GM10266 (cell line): ENCODE measurements at regions not wholly inside any gene's neighbourhood (a gene's known extent, or its start where the extent isn't known, plus 50 kb on each side); places are given as distances from the start of the nearest gene placed in this dataset.

Source experiments
- DNase-seq: peaks from one replicate; pipeline ENCODE4 v3.0.0; 2012; ENCODE audit errors: extremely low spot score
- TF ChIP-seq, protein P1 (sequence below): IDR thresholded peaks from 2 replicates; pipeline ENCODE4 v1.5.1; 2012; ENCODE audit warnings: mild to moderate bottlenecking, low read depth; ENCODE audit not compliant: control insufficient read depth, insufficient read depth; ENCODE audit errors: missing control alignments

DNA sequence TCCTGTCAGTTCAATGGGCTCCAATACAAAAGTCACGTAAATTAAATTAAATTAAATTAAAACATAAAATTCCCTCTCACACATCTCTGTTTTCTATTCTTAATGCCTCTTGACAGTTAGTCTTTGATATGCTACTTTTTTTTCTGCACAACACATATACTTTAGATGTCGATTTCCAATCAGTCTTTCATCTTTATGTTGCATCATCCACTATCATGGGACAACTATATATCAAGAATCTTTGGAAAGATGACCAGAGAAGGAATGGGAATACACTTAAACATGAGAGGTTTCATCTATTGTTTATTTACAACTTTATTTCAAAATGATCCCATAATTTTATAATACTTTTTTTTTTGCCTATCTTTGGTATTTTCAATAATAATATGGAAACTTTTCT is 733.3 kb upstream of the FANCL start:
- DNase-seq = no peak
- TF ChIP-seq, protein P1, sequence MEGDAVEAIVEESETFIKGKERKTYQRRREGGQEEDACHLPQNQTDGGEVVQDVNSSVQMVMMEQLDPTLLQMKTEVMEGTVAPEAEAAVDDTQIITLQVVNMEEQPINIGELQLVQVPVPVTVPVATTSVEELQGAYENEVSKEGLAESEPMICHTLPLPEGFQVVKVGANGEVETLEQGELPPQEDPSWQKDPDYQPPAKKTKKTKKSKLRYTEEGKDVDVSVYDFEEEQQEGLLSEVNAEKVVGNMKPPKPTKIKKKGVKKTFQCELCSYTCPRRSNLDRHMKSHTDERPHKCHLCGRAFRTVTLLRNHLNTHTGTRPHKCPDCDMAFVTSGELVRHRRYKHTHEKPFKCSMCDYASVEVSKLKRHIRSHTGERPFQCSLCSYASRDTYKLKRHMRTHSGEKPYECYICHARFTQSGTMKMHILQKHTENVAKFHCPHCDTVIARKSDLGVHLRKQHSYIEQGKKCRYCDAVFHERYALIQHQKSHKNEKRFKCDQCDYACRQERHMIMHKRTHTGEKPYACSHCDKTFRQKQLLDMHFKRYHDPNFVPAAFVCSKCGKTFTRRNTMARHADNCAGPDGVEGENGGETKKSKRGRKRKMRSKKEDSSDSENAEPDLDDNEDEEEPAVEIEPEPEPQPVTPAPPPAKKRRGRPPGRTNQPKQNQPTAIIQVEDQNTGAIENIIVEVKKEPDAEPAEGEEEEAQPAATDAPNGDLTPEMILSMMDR = no peak

- no peak for DNase-seq
These were observed 732.7 kb upstream of the FANCL start for GRCh38 chr2:58973811-58974281.

DNA sequence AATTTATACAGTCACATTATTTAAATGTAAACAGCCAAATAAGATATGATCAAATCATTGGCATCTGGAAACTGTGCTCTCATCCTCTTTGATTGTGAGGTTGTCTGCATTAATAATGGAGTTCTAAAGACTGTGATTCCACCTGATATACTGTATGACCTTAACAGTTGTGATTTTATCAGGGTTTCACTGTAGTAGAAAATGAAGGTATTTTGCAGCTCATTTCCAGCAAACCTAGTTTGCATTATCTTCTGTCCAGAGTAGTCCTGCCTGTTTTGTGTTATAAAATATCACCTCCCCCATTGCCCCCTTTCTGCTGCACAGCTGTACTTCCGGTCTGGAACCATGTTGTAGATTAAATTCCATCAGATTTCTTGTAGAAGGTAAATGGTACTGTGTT is 731.6 kb upstream of the FANCL start:
- DNase-seq = no peak
- TF ChIP-seq, protein P1 = no peak

More at GRCh38 chr2:58973811-58974281, 732.7 kb upstream of the FANCL start:
- TF ChIP-seq, protein P1 = no peak

DNA sequence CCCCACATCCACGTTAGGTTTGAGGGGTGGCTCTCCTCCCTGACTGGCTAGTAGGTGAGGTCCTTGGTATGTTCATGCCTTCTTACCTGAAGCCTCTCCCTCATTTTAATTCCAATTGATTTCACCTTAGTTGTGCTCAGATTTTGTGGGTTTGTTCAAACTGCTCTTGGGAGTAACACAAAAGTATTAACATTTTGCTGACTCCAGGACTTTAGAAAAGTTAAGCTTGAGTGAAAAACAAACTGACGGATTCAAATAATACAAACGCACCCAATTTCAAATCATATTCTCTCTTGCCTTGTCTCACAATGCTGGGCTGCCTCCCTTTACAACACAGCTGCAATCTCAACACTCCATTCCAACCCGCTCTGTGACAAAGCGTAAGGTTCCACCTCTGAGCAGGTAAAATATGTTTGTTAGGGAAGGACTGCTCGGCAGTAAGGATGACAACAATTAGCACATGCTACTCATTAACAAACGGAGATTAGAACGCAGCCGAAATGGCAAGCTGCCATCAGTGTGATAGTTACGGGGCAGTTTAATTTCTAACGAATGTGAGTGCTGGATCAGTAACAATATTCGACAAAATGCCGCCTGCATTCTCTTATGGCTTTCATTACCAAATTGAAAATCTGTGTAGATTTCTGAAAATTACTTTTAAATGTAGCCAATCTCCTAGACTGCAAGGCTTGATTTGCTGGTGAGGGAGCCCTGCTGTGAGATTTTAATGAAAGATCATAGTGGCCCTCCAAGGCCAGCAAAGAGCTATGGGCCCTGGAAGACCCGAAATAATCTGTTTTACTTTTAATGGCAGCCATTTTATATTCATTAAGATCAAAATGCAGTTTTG is 730.6 kb upstream of the FANCL start:
- TF ChIP-seq, protein P1 = no peak

GRCh38 chr2:58970365-58970764 is 729.2 kb upstream of the FANCL start:
- no peak for DNase-seq
- TF ChIP-seq, protein P1 = no peak

More for the DNA sequence above, 730.6 kb upstream of the FANCL start:
- no peak for DNase-seq

DNA sequence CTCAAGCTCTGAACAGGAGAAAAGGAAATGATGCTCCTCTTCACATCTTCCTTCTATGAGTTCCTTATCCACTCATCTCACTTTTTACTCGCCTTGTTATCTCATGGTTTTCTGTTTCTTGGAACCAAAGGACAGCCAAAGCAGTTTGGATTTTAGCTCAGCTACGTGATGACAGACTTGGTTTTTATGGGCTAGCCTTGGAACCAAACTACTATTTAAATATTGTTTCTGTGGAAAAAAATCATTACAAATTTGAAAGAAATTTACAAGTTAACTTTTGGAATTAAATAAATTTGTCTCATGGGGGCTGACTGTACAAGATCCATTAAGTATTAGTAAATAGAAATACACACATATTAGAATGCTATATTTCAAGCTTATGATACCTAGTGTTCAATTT is 727.8 kb upstream of the FANCL start:
- no peak for DNase-seq
- TF ChIP-seq, protein P1 = no peak

- DNase-seq = no peak
- TF ChIP-seq, protein P1 = no peak
These were observed 726.6 kb upstream of the FANCL start for GRCh38 chr2:58967736-58968135.
